Activated naive CD4-positive, alpha-beta T cell treated with Interleukin-2 at 50 U/mL for 16 hours (primary cell): ENCODE measurements at regions not wholly inside any gene's neighbourhood (a gene's known extent, or its start where the extent isn't known, plus 50 kb on each side); places are given as distances from the start of the nearest gene placed in this dataset.
"Not testable (repeated sequence)": the region's sequence is repeated elsewhere in the genome, so short reads cannot be mapped to it uniquely, and the experiment has no call there.

Experiments
- DNase-seq: peaks from one replicate; pipeline ENCODE4 v3.0.0-alpha.2; 2020

DNA sequence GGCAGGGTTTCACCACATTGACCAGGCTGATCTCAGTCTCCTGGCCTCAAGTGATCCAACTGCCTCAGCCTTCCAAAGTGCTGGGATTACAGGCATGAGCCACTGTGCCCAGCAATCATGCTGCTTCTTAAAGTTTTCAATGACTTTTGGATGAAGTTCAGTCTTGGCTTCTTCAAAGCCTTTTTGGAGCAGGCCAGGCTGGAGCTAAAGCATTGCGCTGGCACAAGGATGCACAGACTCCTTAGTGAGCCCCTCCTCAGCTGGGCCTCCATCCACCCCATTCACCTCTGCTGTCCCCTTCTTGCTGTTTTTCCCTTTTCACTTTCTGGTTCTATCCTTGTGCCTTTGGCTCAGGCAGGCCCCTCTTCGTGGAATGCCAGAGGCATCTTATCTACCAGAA, 638.6 kb downstream of the TYW1 start:
- no peak for DNase-seq

DNA sequence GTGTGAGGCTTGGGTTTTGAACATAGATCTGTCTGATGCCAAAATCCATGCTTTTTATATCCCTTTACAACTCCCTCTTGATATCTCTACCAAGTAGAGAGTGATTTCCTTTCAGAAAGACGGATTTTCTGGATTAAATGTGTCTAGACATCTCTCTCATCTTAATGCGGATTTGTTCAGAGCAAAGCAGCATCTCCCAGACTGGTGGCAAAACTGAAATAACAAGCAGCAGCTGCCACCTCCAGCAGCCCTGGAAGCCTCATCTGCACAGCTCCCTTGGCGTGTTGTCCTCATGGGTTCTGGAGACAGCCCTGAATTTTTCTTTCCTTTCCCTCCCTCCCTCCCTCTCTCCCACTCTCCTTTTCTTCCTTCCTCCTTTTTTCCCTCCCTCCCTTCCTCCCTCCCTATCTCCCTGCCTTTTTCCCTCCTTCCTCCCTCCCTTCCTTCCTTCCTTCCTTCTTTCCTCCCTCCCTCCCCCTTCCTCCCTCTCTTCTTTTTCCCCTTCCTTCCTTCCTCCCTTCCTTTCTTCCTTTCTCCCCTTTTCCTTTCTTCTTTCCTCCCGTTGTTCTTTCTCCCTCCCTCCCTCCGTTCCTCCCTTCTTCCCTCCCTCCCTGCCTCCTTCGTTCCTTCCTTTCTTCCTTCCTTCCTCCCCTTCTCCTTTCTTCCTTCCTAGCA, 639.9 kb downstream of the TYW1 start:
- DNase-seq, result no peak

DNA sequence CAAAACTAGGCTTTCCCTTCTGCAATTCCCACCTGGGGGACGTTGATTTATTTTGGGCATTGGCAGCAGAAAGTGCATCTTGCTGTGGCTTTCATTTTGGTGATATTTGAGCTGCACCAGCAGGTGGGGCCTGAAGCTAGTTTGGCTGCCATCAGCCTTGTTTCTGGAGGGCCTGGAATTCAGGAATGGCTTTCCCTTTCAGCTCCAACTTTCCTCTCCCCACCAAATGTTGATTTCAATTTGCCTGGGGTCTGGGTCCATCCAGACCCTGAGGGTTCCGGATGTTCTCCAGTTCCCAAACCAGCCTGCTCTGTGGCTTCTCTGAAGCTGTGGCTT, 640.4 kb downstream of the TYW1 start:
- DNase-seq, result no peak

DNA sequence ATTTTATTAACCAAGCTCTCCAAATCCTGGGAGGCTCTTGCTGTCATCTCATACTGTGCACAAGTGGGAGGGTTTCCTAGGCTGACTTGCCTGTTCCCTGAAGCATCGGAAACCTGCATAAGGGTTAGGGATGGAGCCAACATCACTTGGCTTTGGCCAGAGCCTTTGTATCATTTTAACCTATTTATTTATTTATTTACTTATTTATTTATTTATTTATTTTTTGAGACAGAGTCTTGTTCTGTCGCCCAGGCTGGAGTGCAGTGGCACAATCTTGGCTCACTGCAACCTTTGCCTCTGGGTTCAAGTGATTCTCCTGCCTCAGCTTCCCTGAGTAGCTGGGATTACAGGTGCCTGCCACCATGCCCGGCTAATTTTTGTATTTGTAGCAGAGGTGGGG, 645.9 kb downstream of the TYW1 start:
- not testable (repeated sequence) for DNase-seq

DNA sequence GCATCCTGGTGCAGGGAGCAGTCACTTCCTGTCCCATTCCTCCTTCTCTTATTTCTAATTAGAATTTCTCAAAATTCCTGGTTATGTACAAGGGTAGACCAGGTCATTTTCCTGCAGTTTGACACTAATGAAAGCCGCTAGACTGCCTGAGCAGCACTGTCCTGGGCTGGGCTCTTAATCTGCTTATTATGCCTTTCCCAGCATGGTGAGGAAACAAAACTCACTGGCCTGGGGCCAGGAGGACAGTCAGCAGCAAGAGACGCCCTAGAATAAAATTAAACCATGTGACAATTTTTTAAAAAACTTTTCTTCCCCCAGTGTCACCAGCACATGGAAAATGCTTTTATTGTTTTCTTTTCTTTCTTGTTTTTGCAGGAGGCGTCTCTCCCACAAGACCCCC, 647.5 kb downstream of the TYW1 start:
- DNase-seq, result no peak

DNA sequence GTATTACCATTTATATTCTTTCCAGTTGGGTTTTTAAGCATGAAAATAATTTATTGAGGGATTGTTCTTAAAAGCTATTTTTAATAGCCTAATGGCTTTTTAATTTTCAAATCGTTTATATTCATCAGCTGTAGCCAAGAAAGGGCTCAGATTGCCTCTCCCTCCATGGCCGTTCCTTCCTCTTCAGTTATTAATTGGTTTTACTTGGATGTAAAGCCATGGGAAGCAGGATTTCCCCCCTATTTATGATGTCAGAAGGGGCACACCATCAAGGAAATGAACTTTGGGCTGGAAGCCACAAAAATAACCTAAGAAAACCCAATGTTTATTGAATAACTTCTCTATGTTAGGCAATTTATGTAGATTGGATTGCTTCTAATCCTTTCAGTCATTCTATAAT, 656.3 kb downstream of the TYW1 start:
- no peak for DNase-seq

DNA sequence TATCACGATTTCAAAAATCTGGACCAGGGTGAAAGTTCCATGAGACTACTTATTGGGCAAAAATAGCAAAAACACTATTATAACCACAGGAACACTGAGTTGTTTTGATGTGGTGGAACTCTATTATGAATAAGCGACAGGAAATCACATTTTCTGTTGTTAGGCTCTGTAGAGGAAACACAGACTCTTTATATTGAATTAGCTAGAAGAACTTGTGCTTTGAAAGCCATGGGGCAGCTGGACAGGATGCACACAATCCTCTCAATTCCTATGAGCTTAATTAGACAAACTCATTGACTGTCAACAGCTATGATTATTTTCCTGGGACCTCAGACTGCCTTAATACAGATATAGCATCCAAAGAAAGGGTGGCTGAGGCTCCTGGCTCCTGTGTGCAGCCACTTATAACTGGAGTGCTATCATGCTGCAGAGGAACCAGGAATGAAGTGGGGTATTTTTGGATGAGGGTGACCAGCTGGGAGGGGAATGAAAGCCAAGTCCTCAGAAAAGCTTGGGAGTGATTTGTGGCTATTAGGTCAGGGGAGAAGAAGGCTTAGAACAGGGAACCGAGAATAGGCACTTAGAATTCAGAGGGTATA, 657.3 kb downstream of the TYW1 start:
- DNase-seq, result no peak

DNA sequence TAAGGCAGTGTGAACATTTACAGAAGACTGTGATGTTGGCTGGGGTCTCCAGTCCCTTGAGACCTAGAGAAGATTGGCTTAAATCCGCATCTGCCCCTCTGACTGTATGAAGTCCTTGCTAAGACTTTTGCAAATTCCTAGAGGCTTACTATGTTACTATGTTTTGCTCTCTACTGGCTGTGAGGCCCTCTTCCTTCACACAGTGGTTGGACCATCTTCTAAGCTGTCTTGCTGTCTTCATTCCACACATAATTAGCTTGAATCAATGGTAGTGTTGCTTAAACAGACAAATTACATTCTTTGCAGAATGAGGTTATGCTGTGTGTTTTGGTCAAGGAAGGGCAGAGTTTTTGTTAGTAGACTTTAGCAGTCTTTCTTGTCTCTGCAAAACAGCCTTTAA, 658.0 kb downstream of the TYW1 start:
- no peak for DNase-seq

DNA sequence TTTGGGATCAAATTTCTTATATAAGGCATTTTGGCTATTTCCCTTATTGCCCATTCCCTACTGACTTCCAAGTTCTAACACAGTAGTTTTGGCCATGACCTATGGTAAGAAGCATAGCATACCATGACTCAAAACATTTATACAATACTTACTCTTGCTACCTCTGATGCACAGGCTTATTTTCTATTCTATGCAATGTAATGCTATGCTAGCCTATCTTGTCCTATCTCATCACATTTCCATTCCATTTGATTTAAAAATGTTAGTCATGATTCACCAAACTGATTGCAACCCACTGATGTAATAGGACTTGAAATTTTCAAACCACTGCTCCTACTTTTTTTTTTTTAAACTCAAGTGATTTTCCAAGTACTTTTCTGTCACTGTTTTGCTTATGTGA, 658.5 kb downstream of the TYW1 start:
- DNase-seq, result no peak

DNA sequence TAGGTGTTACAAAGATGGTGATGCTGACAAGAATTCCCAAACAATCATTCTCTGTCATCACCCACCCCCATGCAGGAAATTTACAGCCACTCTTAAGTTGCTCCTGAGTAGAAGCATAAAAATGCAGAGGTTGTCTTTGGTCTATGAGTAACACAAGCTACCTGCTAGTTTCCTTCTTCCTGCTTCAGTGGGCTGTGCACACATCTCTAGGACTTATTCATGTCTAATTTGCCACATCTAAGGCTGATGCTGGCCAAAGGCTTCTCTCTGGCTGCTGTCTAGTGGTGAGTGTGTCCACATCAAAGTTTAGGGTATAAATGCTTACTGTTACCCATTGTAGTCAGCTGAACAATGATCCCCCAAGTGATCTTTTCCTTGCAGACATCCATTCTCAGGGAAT, 662.5 kb downstream of the TYW1 start:
- DNase-seq, result no peak

DNA sequence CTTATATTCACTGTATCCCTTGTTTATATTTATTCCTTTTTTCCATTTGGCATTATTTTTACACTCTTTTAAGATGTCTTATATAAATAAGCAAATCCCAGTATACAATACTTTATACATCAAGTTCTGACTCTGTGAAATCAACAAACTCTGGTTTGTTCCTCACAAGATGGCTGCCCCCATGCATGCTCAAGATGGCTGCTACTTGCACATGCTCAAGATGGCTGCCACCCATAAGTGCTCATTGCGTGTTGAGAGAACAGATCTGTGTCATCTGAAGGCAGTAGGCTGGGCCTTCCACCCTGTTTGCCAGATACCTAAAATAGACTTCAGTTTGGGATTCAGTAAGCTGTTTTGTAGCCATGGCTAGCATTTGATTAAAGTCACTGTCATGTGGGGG, 666.2 kb downstream of the TYW1 start:
- DNase-seq, result no peak

DNA sequence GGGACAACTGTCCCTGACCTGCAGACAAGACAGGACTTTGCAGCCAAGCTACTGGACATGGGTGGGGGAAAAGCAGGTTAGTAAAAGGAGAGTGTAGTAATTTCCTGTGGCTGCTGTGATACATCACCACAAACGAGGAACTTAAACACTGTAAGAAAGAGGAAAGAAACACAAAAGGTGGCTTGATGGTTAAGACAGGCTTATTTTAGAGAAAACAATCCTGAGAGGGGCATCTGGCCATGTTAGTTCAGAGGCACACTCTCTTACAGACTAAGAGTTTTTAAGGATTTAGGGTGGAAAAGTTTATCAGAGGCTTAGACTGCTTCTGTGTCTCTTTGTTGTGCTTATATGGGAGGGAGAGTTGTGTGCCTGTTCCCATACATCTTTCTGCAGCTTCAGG, 667.0 kb downstream of the TYW1 start:
- no peak for DNase-seq

DNA sequence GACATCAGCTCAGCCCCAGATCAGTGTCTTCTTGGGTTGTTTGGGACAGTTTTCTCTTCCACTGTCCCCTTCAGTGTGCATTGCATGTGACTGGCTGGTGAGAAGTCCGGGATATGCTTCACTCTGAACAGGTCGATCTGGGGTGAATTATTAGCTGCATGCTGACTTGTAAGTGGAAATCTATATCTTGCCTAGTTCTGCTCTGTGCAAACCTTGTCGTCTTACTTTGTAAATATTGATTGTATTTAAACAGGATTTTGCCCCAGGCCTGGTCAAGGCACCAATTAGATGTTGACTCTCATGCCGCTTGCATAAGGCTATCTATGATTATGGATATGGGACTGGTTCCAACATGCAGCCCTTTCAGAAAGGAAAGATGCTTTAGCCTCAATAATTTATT, 669.7 kb downstream of the TYW1 start:
- not testable (repeated sequence) for DNase-seq

DNA sequence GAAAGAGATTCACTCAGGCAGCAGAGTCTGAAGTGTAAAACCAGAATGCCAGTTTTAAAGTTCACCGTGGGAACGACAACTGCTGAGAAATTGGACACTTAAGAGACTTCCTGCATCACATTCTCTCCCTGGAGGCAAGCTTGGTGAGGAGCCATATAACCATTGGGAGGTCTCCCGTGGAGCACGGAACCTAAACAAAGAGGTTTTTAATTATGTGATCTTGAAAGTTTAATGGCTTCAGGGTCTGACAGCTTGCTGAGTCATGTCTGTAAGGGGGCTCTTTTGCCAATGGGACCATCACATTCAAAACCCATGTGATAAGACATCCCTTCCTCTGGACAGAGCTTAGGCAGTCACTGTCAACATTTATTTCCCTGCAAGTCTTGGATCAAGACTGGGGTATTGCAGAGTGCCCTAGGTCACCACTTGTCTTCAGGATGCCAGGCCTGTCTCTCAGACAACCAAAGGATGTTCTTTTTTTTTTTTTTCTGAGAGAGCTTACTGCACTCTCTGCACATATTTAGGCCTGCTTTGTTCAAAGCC, 674.4 kb downstream of the TYW1 start:
- no peak for DNase-seq

DNA sequence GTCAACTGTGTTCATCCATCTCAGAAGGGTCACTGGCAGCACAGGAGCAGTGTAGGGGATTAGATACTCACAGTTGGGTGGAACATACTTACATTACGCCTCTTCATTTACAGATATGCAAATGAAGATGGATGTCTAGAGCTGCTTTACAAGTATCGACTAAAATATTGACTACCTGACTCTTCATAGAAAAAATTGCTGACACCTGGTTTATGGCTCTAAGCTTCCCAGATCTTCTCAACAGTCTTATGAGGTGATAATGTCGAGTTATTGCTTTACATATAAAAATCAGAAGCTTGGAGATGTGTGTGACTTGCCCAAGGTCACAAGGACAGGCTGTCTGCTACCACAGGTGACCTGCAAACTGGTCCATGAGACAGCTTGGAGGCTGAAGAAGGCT, 677.2 kb downstream of the TYW1 start:
- DNase-seq, result no peak

DNA sequence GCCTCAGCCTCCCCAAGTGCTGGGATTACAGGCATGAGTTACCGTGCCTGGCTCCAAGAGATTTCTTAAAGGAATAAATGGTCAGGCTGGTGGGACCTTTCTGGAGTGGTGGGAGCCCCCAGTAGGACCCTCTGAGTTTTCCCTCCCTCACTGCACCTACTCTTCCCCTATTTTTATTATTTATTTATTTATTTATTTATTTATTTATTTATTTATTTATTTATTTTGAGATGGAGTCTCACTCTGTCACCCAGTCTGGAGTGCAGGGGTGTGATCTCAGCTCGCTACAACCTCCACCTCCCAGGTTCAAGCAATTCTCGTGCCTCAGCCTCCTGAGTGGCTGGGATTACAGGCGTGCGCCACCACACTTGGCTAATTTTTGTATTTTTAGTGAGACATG, 678.2 kb downstream of the TYW1 start:
- not testable (repeated sequence) for DNase-seq

DNA sequence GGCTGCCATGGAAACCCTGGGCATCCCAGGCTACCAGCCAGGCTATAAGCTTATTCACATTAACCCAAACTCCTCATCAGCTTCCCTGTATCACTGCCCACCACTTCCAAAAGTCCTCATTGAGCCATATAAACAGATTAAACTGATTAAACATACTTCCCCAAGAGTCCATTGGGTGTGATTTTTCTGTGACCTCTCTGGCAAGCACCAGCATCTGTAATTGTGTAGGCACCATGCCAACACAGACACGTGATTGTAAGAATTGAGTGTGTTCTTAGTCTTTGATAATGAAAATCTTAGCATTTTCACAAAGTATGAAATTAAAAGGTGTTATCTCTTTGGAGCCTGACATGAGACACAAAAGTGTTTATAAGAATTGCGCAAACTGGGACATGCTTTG, 679.3 kb downstream of the TYW1 start:
- DNase-seq, result no peak

DNA sequence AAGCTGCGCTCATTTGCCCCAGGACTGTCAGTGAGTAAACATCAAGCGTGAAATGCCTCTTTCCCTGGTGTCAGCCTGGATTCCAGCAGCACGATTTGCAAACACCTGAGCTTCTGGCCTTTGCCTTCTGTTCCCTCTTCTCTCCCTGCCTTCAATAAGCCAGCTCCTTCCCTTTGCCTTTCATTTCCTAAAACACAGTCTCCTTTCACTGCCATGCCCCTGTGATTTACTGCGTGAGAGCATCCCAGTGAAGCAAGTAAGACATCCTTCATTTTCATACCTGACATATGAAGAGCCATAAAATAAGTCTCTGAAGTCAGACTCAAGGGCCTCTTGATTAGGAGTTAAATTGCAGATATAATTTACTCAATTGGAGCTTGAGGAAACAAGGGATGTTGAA, 681.8 kb downstream of the TYW1 start:
- no peak for DNase-seq

DNA sequence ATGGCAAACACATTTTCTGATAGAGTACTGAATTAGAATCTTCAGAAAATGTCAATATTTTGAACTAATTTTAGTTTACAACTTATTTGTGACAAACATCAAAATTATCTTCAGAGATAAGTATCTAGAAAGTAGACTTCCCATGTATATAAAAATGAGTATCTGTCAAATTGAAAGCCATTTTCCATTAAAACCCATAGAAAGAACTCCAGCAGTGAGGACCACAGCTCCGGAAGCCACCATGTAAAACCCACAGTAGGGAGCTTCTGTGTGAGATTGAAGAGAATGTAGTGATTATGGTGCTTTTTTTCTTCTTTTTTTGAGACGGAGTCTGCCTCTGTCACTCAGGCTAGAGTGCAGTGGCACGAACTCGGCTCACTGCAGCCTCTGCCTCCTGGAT, 687.0 kb downstream of the TYW1 start:
- DNase-seq, result no peak

DNA sequence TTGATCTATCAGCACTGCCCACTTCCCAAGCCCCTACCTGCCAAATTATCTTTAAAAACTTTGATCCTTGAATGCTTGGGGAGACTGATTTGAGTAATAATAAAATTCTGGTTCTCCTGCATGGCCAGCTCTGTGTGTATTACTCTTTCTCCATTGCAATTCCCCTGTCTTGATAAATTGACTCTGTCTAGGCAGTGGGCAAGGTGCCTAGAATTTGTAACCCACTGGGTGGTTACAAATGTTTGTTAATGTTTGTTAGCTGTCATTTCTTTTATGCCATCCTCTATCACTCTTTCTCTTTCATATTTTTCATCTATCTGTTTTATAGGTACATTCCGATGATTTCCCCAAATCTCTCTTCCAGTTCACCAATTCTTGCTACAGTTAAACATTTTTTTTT, 694.1 kb downstream of the TYW1 start:
- no peak for DNase-seq

DNA sequence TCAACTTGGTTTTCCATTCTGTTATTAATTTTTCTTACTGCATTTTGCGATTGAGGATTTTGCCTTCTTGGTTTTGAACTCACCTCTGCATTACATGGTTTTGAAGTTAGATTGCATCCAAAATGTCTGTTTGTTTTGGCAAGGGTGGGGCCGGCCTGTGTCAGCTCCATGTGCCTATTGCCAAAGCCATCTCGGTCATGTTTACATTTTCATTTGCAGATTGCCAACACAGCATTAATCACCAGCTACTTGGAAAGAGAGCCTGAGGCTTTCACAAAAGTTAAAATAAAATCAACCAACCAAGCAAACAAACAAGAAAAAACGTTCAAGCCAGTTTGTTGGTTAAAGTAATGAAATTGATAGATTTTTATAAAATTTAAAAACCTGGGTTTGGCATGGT, 695.8 kb downstream of the TYW1 start:
- DNase-seq, result no peak

DNA sequence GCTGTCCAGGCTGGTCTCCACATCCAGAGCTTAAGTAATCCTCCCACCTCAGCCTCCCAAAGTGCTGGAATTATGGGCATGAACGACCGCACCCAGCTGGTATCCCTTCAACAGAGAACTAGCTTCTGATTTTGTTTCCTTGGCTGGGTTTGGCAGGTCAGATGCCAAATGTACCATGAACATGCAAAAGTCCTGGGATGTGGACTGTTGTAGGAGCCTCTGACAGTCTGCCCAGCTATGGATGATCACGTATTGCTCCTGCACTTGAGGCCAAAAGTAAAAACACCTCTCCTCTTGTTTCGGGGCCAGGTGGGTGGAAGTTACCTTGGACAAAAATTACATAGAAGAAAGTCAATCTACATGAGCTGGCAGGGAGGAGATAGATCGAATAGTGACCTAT, 699.5 kb downstream of the TYW1 start:
- DNase-seq, result no peak

DNA sequence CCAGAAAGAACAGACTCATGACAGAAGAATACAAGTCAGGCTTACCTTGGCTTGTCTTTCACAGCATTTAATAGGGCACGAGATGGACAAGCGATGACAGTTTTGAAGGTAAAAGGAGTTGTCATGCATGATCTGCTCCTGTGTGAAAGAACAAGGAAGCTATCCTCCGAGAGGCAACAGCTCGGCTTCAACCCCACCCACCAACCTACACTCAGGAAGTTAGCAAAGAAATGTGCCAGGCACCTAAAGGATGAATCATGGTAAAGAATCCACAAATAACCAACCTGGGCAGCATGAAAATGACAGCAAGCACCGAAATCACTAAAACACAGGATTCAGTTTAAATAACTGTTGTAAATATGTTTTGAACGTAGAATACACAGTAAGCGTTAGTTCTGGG, 700.2 kb downstream of the TYW1 start:
- no peak for DNase-seq

DNA sequence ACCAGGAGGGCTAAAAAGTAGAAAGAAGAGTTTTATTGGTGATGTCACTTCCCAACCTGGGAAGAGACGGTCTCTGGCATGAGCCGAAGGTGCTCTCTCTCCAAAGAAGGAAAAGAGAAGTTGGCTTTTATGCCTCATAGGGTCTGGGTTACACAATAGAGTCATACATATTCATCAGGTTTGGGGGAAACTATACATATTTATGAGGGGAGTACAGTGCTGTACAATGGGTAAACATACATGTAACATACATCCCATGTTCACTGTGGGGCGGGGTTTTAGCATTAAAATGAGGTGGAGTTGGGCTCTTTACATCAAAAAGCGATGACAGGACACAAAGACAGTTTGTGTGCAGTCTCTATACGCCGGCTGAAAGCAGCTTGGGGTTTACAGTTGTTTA, 701.7 kb downstream of the TYW1 start:
- no peak for DNase-seq

DNA sequence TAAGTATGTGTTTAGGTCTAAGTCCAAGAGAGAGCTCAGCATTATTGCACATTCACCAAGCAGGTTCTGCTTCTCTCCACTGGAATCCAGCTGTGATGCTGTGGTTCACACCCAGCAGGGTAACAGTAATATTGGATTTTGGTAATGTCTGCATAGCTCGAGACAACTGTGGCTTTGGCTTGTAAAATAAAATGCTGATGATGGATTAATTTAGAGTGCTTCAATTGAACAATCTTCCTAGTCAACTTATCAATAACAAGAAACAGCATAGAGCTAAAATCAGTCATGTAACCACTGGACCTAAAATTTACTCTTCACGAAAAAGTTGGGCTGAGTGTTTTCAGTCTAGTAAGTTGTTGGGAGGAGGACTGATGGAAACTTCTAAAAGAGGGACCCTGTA, 709.2 kb downstream of the TYW1 start:
- DNase-seq, result no peak
